OCI-LY1 (cell line): ENCODE measurements at regions not wholly inside any gene's neighbourhood (a gene's known extent, or its start where the extent isn't known, plus 50 kb on each side); places are given as distances from the start of the nearest gene placed in this dataset.

Experiments used
- H2AFZ ChIP-seq: fragments of 200-600 bp; sonication (generic), shearing (Covaris generic); 2 replicates; pipeline ENCODE4 v1.6.0; 2014; ENCODE audit warnings: antibody characterized with exemption, mild to moderate bottlenecking, low read length
- H3F3A ChIP-seq: fragments of 200-600 bp; sonication (generic), shearing (Covaris generic); 2 replicates; pipeline ENCODE4 v1.6.0; 2014; ENCODE audit warnings: mild to moderate bottlenecking, antibody characterized with exemption, low read length, moderate library complexity; ENCODE audit not compliant: insufficient read depth
- H3K27ac ChIP-seq: fragments of 200-600 bp; sonication (generic); 2 replicates; pipeline ENCODE4 v1.5.1; 2014; ENCODE audit warnings: low read length, mixed run types, mild to moderate bottlenecking, low read depth; ENCODE audit not compliant: poor library complexity, severe bottlenecking
- H3K27me3 ChIP-seq: fragments of 200-600 bp; sonication (generic); 2 replicates; pipeline ENCODE4 v1.6.0; 2014; ENCODE audit warnings: antibody characterized with exemption, mild to moderate bottlenecking, low read length, moderate library complexity; ENCODE audit not compliant: insufficient read depth
- H3K36me3 ChIP-seq: fragments of 200-600 bp; sonication (generic); 2 replicates; pipeline ENCODE4 v1.6.1; 2014; ENCODE audit warnings: mild to moderate bottlenecking, antibody characterized with exemption, low read length, moderate library complexity, mixed read lengths; ENCODE audit not compliant: insufficient read depth
- H3K4me1 ChIP-seq: fragments of 200-600 bp; sonication (generic); 2 replicates; pipeline ENCODE4 v1.5.1; 2014; ENCODE audit warnings: mild to moderate bottlenecking, low read length, moderate library complexity; ENCODE audit not compliant: insufficient read depth, severe bottlenecking
- H3K4me2 ChIP-seq: fragments of 200-600 bp; sonication (generic), shearing (Covaris generic); 2 replicates; pipeline ENCODE4 v1.6.1; 2014; ENCODE audit warnings: low read length
- H3K4me3 ChIP-seq: fragments of 200-600 bp; sonication (generic); 2 replicates; pipeline ENCODE4 v1.5.1; 2014; ENCODE audit warnings: low read length, low read depth, mild to moderate bottlenecking, mixed read lengths; ENCODE audit not compliant: poor library complexity, severe bottlenecking
- H3K79me2 ChIP-seq: fragments of 200-600 bp; shearing (Covaris generic); 2 replicates; pipeline ENCODE4 v1.6.1; 2016; ENCODE audit warnings: mixed run types, low read length, mixed read lengths; ENCODE audit not compliant: insufficient read depth
- H3K9ac ChIP-seq: fragments of 200-600 bp; sonication (generic), shearing (Covaris generic); 2 replicates; pipeline ENCODE4 v1.6.1; 2014; ENCODE audit warnings: mild to moderate bottlenecking, low read length, mixed read lengths
- H3K9me2 ChIP-seq: fragments of 200-600 bp; sonication (generic), shearing (Covaris generic); 2 replicates; pipeline ENCODE4 v1.6.1; 2014; ENCODE audit warnings: low read depth, mild to moderate bottlenecking, low read length, mixed read lengths
- H3K9me3 ChIP-seq: fragments of 200-600 bp; shearing (Covaris generic); 2 replicates; pipeline ENCODE4 v1.6.1; 2014; ENCODE audit warnings: low read length, mixed read lengths
- H4K20me1 ChIP-seq: fragments of 200-600 bp; sonication (generic), shearing (Covaris generic); 2 replicates; pipeline ENCODE4 v1.6.0; 2016; ENCODE audit warnings: mild to moderate bottlenecking, low read length; ENCODE audit not compliant: insufficient read depth
- CTCF ChIP-seq: fragments of 200-600 bp; sonication (generic), shearing (Covaris generic); IDR thresholded peaks from 2 replicates; pipeline ENCODE4 v1.5.1; 2017; ENCODE audit warnings: mild to moderate bottlenecking, antibody characterized with exemption, low read length, moderate library complexity, mixed read lengths
- EZH2 ChIP-seq: fragments of 200-600 bp; sonication (generic), shearing (Covaris generic); IDR thresholded peaks from 2 replicates; pipeline ENCODE4 v1.8.0; 2017; ENCODE audit warnings: borderline replicate concordance, mixed run types, mild to moderate bottlenecking, antibody characterized with exemption, low read length, moderate library complexity, mixed read lengths

- no peaks in the 10 kb centered on the region for H3K9me3 ChIP-seq
- H3K27ac ChIP-seq = no peak overlapping the region
Measured at GRCh38 chr7:53500076-53500475, 464.6 kb downstream of the POM121L12 start.

GRCh38 chr7:53504914-53505313 is 469.5 kb downstream of the POM121L12 start:
- H3K4me3 ChIP-seq = no peak overlapping the region
- no peaks in the 10 kb centered on the region for H3K79me2 ChIP-seq
- H3K9me3 ChIP-seq = no peaks in the 10 kb centered on the region
- no peak overlapping the region for H3K4me2 ChIP-seq
- H3K9ac ChIP-seq = no peak overlapping the region
- H4K20me1 ChIP-seq = no peaks in the 10 kb centered on the region
- H3K36me3 ChIP-seq = no peaks in the 10 kb centered on the region
- no peak overlapping the region; the same call in 1 of the 2 replicates for H2AFZ ChIP-seq
- H3K27ac ChIP-seq = no peak overlapping the region
- no peaks in the 10 kb centered on the region for H3F3A ChIP-seq
- no peaks in the 10 kb centered on the region for H3K27me3 ChIP-seq
- no peak for TF ChIP-seq CTCF
- no peak for TF ChIP-seq EZH2
- peaks cover 8% of the 10 kb centered on the region for H3K4me1 ChIP-seq
- no peaks in the 10 kb centered on the region for H3K9me2 ChIP-seq

More at GRCh38 chr7:53500076-53500475, 464.6 kb downstream of the POM121L12 start:
- Histone ChIP-seq H3F3A (no peaks in the 10 kb centered on the region), H3K79me2 (no peaks in the 10 kb centered on the region), H3K9ac (no peak overlapping the region), H3K36me3 (no peaks in the 10 kb centered on the region), H3K27me3 (no peaks in the 10 kb centered on the region), H3K4me1 (peaks cover 8% of the 10 kb centered on the region), H4K20me1 (no peaks in the 10 kb centered on the region), H3K9me2 (no peaks in the 10 kb centered on the region), H2AFZ (no peak overlapping the region), H3K4me3 (no peak overlapping the region), H3K4me2 (no peak overlapping the region)
- TF ChIP-seq CTCF (no peak), EZH2 (no peak)

GRCh38 chr7:53518319-53518718 is 482.9 kb downstream of the POM121L12 start:
- Histone ChIP-seq H3K36me3 (no peaks in the 10 kb centered on the region), H3K27me3 (no peaks in the 10 kb centered on the region), H3K9me3 (no peaks in the 10 kb centered on the region), H3K9ac (no peak overlapping the region), H3K9me2 (no peaks in the 10 kb centered on the region), H2AFZ (no peak overlapping the region), H4K20me1 (no peaks in the 10 kb centered on the region), H3K4me2 (no peak overlapping the region), H3K27ac (no peak overlapping the region), H3K4me1 (no peaks in the 10 kb centered on the region), H3K79me2 (no peaks in the 10 kb centered on the region), H3F3A (no peaks in the 10 kb centered on the region), H3K4me3 (no peak overlapping the region)
- TF ChIP-seq EZH2 = no peak
- TF ChIP-seq CTCF = no peak
